ENCODE measurements at regions not wholly inside any gene's neighbourhood (a gene's known extent, or its start where the extent isn't known, plus 50 kb on each side); places are given as distances from the start of the nearest gene placed in this dataset.
A peak's percentile ranks its signal among the peaks of the same experiment; 100 is the strongest.

DNA sequence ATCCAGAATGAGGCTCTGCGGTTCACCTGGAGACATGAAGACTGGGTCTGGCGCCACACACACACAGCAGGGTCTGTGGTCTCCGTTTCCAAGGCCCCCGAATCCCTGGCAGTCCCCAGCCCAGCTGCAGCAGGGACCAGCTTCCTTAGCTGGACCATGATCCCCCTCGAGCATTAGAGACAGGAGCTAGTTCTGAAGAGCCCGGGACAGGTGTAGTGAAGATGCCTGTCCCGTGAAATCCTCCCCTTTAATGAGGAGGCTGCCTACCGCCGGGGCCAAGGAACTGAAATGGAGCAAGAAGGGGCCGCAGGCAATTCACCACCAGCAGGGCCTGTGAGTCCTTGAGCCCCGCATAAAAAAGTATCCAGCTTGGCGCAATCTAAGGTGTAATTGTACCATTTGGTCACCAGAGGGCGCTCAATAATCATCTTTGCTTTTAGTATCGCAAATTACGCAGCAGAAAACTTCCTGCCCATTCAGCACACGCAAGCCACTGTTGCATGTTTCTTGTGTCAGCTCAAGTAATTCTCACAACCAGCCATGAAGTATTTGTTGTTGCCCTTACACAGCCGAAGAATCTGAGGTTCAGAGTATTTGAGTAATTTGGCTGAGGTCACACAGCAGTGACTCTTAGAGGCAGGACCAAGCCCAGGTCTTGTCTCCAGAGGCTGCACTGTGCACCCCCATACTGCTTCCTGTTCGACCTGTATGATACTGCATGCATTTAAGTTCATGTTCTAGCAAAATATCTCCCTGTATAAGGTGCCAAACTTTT, 54.3 kb upstream of the PPP2R5C start:
- peak; percentile 69 for DNase-seq

DNA sequence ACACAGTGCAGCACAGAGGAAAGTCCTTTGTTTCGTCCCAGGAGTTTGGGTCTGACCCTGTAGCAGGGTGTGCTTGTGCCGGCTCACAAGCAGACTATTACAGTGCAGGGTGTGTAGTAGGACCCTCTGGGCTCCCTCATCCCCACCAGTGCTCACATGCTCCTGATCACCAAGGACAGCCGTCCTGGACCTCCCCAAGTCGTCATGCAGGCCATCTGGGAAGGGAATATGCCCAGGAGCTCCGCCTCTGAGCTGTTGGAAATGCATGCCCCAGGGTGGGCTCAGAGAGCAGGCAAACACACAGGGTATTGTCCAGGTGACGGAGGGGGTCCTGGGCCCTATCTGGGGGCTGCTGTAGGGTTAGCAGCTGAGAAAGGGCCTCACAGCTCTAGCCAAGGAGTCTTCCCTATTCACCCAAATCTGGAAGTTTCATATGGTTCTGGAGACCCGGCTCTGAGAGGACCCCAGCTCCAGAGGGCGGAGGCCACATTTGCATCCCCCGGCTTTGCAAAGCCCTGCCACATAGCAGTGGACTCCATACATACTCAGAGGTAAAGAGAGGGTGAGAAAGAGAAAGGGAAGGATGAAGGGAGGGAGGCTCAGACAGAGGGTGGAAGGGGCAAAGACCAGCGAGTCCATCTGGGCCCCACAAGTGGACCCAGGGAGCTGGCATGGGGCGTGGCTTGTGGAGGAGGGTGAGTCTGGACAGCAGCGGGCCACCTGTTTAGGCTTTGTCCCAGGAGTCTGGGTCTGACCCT, 53.5 kb upstream of the PPP2R5C start:
- no peak for DNase-seq

DNA sequence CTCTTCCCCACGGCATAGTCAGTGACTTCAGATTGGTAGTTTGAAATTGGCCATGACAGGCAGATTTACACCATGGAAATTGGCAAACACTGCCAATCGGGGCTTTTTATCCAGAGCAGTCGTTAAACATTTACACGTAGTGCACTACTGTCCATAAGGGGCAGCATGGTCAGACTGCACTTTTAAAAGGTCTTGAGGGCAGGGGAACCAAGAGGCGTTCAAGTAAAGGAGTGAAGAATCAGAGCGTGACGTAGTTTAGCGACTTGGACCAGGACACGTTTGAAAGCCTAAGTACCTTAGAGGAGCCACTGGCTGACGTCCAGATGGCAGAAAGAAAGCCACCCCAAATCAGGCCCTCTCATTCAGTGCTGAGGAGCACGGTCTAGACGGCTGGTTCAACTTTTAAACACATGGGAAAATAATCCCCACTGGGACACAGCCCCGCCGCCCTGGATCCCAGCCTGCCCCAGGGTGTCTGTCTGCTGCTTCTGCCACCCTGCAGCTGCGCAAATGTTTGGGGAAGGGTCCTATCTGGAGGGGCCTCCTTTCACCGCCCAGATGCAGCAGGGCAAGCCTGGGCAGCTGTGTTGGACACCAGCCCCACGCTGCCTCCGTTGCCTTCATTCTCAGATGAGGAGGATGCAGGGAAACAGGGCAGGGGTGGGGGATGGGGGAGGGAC, 52.5 kb upstream of the PPP2R5C start:
- DNase-seq = no peak

DNA sequence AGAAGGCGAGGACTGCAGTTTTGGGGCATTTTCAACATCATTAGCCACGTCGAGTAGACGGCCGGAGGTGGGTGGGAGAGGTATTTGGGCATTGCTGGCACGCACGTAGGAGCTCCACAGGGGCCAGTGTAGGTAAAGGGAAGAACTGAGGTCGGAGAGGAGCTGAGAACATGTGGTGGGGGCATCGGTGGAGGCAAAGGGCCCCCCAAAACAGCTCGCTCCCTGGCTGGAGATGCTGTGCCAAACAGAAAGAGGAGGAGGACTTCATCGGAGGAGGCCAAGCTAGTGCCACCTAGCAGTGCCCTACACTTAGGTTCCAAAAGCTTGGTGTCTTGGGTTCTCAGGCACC, 52.0 kb upstream of the PPP2R5C start:
- no peak for DNase-seq

DNA sequence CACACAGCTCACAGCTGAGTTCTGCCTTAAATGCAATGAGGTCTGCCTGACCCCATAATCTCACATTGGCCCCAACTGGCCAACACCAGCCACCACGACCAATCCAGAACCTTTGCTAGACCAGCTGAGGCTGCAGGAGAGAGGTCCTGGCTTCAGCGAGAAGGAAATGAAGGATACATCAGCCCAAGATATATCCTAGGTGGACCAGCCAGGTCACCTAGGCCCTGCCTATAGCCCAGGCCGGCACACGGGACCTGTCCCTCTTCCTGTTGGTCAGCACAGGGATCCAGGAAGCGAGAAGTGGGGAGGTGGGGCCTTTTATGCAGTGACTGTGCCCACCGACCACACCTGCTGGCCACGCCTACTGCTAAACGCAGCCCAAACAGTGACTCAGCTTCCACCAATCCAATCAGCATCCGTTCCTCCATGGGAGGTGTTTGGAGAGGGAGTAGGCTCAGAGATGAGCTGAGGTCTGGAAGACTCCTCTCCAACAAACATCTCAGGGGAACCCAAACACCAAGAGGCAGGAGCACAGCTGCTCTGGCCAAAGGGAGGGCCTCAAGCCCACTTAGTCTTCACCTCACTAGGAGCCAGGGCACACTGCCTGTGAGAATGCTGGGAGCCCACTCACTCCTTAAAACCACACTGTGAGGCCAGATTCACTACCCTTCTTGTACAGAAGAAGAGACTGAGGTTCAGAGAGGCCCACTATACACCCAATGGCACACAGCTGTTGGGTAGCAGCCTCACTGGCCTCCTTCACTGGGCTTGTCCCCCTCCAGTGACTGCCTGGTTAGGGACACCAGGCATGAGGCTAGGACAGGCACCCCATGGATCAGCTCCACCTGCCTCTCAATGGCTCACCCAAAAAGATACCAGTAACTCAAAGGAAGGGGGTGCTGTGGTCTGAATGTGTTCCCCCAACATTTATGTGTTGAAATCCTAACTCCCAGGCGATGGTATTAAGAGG, 51.3 kb upstream of the PPP2R5C start:
- no peak for DNase-seq

DNA sequence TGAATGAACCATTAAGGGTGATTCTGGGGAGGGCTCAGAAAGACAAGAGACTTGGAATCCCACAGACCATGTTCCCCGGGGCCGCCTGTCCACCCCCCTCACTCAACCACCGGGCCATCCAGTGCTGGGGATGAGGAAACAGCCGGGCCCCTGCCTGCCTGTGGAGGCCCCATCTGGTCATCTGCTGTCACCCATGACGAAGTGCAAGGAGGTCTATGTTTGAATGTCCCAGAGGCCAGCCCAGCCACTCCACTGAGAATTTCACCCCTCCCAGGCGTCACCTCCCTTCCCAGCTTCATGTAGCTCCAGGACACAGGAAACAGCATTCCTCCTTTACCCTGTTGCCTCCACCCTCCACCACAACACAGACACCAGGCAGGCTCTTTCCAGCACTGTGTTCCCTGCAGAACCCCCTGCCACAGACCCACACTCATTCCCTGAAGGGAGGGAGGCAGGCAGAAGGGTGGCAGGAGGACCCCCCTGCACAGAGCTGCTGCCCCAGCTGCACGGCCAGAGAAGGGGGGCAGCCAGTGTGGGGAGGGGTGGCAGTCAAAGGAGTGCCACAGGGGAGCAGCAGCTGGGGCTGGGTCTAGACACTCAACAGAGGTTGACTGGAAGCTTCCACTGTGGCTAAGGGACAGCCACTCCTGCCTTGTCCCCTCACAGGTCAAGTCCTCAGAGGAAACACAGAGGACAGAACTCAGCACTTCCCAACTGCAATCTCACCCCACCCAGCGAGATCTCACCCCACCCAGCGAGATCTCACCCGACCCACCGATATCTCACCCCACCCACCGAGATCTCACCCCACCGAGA, 50.3 kb upstream of the PPP2R5C start:
- DNase-seq = no peak
